MV-4-11 (cell line): ENCODE measurements at regions not wholly inside any gene's neighbourhood (a gene's known extent, or its start where the extent isn't known, plus 50 kb on each side); places are given as distances from the start of the nearest gene placed in this dataset.

Experiments used
- DNase-seq: peaks from one replicate; lab custom pipeline; 2025; lab: John Stamatoyannopoulos, UW

- no peak for DNase-seq
Observed at GRCh38 chr15:93428807-93429351, 339.9 kb upstream of the RGMA start.

DNA sequence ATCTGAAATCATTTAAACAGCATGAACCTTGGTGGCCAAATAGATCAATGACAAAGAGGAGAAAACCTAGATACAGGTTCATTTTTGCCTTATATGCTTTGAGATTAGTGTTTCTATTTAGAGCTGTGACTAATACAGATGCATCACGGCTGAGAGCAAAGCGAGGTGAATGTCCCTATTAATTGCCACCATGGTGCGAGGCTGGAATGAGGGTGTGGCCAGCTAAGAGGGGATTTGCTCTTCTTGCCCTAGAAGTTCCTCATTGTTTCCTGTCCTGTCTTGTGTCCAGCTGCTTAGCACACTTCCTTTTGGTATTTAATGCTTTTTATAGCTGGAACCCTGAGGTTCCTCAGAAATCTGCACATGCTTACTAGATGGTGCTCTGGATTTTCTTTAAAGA is 339.1 kb upstream of the RGMA start:
- DNase-seq = no peak

GRCh38 chr15:93424131-93424530 is 335.1 kb upstream of the RGMA start:
- DNase-seq = no peak

DNA sequence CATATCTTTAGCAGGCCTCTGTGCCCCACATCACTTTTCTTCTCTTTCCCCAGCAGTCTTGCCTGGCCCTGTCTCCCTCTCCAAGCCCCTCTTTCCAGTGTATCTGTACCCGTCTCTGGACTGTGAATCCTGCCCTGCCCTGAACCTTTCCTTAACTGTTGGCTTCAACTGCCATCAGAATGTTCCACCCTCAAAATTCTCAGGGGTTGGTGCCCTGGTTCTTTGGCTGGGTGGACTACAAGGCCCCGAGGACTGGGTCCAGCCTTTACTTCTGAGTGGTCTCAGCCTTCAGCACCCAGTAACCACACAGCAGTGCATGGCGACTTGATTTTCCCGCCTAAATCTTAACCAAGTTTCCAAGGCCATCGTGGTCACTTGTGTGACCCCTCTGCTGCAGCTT is 333.5 kb upstream of the RGMA start:
- DNase-seq = no peak

GRCh38 chr15:93420477-93420876 is 331.5 kb upstream of the RGMA start:
- no peak for DNase-seq

GRCh38 chr15:93420050-93420452 is 331.0 kb upstream of the RGMA start:
- DNase-seq = no peak

- DNase-seq = no peak
Observed at GRCh38 chr15:93418566-93418965, 329.6 kb upstream of the RGMA start.

DNA sequence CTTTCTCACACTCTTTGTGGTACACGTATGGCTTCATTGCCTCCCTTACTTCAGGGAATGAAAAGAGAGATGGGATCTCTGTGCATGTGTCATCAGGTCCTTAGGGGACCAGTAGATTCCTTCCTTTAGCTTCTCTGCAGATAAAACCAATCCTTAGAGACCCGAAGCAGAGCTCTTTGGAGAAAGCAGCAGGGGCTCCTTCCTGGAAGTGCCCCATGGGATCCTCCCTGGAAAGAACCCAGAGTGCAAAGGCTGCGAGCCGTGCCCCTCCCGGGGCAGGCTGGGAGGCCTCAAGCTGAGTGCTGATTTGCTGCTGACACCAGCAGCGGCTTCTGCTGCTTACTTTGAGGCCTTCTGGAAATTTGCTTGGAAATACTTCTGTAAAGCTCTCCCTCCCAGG is 328.6 kb upstream of the RGMA start:
- DNase-seq = no peak

DNA sequence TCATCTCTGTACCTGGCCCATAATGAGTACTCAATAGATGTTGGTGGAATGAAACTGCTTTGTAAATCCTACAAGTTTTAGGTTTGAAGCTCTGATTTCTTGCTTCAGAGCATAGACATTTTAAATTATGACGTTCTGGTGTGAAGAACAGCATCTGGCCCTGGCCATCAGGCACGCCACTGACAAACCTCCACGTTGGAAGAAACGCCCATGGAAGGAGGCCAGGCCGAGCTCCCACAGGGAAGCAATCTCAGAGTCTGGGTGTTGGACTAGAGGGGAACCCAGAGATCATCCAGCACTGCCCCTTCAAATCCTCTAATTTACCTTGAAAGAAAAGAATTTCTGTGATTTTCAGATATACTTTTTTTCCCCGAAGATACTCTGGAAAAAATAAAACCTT is 328.1 kb upstream of the RGMA start:
- no peak for DNase-seq

DNA sequence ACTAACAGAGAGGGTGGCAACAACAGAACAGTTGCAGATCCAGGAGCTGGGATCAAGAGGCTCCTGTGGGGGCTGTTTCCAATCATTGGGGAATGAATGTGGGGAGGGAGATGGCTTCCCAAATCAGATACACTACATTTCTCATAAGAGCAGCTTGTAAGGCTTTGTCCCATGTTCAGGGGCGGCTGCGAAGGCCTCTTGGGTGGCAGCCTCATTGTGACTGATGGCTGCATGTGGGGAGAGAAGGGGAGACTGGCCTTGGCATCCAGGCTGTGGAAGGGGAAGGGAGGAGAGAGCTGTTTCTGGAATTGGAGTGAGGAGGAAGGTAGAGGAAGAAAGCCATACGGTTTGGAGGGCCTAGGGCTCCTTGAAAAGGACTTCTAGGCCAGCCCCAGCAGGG is 326.6 kb upstream of the RGMA start:
- DNase-seq = no peak

DNA sequence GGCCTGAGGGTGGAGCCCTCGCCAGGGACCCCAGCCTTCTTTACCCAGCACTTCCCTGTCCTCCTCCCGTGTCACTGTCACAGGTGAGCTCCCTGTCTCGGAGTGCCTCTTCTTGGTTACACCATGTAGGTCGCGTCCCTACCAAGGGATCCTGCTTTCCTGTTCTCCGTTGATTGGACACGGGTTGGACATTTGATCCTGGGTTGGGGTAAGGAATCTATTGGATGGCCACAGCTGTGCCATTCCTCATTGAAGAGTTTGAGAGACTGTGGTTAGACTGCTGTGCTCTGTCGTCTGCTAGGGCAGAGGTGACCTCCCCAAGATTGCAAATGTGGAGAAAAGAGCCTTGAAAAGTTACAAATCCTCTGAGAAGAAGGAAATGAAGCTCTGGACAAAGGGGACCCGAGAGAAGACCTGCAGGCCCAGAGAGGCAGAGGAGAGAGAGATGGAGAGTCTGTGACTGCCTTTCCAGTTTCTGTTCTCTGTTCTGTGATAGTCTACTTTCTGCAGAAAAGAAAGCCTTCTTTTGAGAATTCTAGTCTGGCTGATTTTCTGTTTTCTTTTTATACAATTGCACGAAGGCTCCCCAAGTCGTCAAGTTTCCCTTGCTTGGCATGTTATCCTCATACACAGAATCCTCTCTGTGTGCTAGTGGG is 325.7 kb upstream of the RGMA start:
- DNase-seq = no peak

GRCh38 chr15:93413745-93414144 is 324.7 kb upstream of the RGMA start:
- peak; percentile 43 for DNase-seq

GRCh38 chr15:93399121-93399520 is 310.1 kb upstream of the RGMA start:
- no peak for DNase-seq

DNA sequence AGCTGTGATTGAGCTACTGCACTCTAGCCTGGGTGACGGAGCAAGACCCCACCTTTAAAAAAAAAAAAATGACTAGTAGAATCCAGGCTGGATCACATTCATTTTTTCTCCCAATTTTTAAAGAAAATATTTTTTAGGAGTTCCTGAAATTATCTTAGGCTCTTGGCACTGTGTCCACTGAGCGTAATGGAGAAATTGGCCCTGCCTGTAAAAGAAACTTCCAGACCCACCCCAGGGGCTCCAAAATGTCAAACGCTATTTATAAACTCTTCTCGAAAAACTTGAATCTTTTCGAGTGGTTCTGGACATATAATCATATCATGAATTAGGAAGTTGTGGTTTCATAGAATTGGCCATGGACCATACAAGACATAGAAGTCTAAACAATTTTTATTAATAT is 300.2 kb upstream of the RGMA start:
- DNase-seq = no peak

DNA sequence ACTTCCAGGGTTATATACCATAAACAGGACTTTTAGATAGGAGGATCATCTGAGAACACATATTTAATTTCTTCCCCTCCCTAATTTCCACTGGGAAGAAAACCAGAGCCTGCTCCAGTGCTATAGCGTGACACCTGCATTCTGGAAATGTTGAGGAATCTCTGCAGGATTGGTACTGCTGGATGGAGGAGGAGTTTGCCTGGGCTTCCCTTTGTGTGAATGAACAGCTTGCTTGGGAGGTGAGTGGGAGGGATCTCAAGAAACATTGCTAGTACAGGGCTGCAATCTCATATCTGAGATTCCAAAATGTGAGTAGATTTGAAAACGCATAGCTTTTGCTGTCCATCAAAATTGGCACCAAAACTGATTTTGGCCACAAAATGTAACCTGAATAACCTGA is 295.9 kb upstream of the RGMA start:
- no peak for DNase-seq

DNA sequence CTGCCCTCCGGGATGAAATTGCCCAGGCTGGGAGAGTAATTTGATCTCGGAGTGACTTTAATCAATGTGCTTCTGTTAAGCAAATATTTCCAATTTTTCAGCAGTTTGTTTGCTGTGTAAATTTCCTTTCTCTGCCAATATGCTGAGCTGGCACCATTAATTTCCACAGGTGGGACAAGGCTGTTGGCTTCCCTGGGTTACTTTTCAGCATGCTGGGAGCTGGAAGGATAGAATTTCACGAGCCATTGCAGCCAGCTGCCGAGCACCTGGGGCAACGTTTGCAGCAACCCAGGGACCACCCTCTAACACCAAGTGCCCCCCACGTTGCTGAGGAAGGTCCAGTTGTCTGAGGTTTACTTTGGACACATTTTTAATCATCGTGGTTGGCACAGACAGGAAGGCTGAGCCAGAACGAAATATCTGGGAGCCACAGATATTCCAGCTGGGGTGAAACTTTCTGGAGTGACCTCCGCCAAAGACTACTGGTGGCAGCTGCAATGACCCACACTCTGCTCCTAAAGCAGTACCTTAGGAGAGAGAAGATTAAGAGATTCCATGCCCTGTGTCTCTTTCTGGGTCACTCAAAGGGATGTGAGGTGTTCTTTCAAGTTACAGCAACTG is 293.3 kb upstream of the RGMA start:
- no peak for DNase-seq

DNA sequence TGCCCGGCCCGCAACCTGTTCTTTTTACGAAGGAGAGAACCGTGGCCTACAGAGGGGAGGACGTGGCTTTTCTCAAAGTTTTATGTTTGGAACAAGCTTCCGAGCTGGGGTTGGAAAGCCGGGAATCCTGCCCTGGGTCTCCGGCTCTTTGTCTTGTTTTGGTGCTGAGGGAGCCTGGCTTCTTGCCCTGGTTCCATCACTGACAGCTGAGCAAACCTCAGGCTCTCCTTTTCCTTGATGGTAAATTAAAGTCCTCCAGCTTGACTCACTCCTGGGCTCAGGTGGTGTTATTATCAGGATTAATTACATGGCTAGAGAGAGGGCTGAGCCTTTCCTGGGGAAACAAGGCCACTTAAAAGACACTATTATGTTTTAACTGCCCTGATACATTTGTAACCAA is 289.5 kb upstream of the RGMA start:
- no peak for DNase-seq

DNA sequence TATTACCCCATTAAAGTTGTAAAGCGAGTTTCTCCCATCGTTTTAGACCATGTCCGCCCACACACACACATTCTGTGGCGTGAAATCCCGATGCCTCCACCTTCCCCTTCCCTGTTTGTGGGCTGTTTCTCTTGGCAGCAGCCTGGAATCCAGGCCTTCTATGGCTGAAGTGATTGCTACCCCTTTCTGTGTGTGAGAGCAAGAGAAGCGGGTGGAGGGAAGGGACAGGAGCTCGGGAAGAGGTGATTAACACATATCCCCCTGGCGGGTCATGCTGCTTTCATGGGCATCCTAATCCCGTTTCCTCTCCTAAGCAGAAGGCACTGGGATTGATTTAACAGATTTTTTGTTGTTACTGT is 283.8 kb upstream of the RGMA start:
- no peak for DNase-seq

DNA sequence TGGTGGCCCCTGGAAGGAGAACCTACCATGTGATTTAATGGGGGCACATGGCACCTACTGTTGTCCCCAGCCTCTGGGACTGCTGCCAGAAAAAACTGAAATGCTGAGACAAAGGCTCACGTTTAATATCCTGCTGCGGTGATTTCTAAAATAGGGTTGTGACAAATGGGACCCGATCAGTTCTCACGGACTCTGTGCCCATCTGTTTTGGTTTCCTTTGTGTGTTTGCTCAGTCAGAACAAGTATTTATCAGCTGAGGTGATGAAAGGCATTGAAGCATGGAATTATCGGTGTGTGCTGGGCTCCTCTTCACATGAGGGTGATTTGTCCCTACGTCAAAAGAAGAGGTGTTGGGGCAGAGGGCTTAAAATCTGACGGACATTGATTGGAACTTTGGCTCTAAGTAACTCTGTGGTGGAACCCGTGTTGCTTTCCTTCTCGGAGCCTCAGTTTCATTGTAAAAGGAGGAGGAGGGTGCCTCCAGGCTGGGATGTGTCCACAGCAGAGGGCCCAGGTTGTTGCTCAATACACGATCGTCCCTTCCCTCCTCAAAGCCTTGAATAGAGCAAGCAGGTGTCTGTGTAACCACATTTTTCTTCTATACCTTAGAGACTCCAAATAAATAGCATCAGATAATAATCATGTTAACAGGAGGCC is 283.3 kb upstream of the RGMA start:
- DNase-seq = no peak

DNA sequence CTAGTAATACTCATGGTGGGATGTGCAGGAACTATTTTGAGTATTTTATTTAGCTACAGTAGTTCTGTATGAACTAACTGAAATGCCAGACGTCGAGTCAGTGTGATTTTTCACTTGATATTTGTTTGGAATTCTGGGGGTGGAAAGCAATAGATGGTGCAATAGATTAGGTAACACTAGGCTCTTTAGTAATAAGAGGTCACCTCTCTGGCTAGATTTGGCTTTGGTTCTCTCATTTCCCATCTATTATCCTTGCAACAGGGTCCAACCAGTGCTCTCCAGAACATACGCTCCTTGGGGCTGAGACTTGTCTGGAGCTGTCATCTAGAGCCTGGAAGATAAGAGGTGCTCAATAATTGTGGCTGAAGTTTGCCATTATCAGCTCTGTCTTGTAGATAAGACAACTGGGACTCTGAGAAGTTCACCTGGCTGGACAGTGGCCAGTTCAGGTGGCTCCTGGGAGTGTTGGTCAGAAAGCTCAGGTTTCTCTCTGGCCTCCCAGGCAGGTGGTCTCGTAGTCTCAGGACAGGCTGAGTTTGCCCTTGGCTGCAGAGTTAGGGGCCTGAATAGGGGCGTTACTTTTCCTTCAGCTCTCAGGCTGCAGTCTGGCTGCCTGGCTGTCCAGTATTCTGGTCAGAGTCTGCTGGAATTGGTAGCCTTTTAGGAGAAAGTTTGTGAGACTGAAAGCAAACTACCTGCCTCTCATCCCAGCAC is 277.5 kb upstream of the RGMA start:
- no peak for DNase-seq

DNA sequence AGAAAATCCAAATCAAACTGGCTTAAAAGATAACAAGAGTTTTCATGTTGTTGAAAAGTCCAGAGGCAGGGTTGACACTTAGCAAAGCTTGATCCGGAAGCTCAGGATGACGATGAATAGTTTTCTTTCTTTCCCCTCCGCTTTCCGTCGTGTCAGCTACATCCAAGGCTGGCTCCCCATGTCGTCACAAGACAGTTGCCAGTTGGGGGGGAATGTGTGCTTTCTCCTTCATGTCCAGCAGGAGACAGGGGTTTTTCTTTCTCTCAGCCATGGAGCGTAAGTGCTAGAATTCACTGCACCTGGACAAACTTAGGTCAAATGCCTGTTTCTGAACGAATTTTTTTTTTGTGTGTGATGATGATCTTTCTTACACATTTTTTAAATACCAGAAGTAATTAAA is 273.8 kb upstream of the RGMA start:
- DNase-seq = no peak

DNA sequence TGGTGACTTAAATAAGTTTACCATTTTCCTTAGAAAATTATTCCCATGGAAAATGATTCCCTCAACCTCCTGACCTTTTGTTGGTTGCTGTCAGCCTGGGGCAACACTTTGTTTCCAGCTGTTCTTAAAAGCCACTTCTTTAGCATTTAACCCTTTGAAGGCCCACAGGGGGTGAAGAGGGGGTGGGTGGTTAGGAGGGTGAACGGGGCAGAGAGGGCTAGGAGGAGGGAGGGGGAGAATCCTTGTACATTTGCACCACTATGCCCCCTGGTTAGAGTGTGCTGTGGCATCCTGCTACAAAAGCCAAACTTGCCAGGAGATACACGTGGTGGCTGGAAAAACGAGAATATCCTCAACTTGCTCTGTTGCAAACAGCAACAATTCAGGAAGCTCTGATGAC is 273.2 kb upstream of the RGMA start:
- DNase-seq = no peak

- no peak for DNase-seq
Observed at GRCh38 chr15:93361703-93362102, 272.7 kb upstream of the RGMA start.
